DMS153 treated with DMSO at 0.1 percent for 48 hours (cell line): ENCODE measurements at regions not wholly inside any gene's neighbourhood (a gene's known extent, or its start where the extent isn't known, plus 50 kb on each side); places are given as distances from the start of the nearest gene placed in this dataset.

ENCODE experiments used
- DNase-seq: peaks from one replicate; lab custom pipeline; 2025; ENCODE audit not compliant: unreplicated experiment; lab: John Stamatoyannopoulos, UW

GRCh38 chr4:17301266-17301665, 210.6 kb downstream of the QDPR start:
- no peak for DNase-seq

- DNase-seq, result no peak
Measured at GRCh38 chr4:17296921-17297890, 214.7 kb downstream of the QDPR start.

- no peak for DNase-seq
Measured at GRCh38 chr4:17293901-17294300, 218.0 kb downstream of the QDPR start.

- no peak for DNase-seq
Measured at GRCh38 chr4:17288151-17288550, 223.7 kb downstream of the QDPR start.

GRCh38 chr4:17286752-17287460, 225.0 kb downstream of the QDPR start:
- DNase-seq, result no peak

GRCh38 chr4:17285747-17286146, 226.1 kb downstream of the QDPR start:
- DNase-seq, result no peak

GRCh38 chr4:17284323-17285175, 227.3 kb downstream of the QDPR start:
- no peak for DNase-seq

GRCh38 chr4:17283832-17284231, 228.1 kb downstream of the QDPR start:
- DNase-seq, result no peak

- no peak for DNase-seq
Measured at GRCh38 chr4:17283251-17283650, 228.6 kb downstream of the QDPR start.

GRCh38 chr4:17280261-17281018, 231.4 kb downstream of the QDPR start:
- no peak for DNase-seq

- DNase-seq, result no peak
Measured at GRCh38 chr4:17276776-17277175, 235.1 kb downstream of the QDPR start.

- no peak for DNase-seq
Measured at GRCh38 chr4:17275836-17276235, 236.1 kb downstream of the QDPR start.

GRCh38 chr4:17273047-17273446, 238.8 kb downstream of the QDPR start:
- no peak for DNase-seq

GRCh38 chr4:17272154-17272553, 239.7 kb downstream of the QDPR start:
- DNase-seq, result no peak

- DNase-seq, result no peak
Measured at GRCh38 chr4:17265653-17266052, 246.2 kb downstream of the QDPR start.

GRCh38 chr4:17265139-17265538, 246.8 kb downstream of the QDPR start:
- no peak for DNase-seq

GRCh38 chr4:17260166-17260907, 251.6 kb downstream of the QDPR start:
- DNase-seq, result no peak

GRCh38 chr4:17258106-17258505, 253.8 kb downstream of the QDPR start:
- DNase-seq, result no peak

- DNase-seq, result no peak
Measured at GRCh38 chr4:17252131-17252530, 259.8 kb downstream of the QDPR start.

- no peak for DNase-seq
Measured at GRCh38 chr4:17251101-17251500, 260.8 kb downstream of the QDPR start.
